HG03060 (cell line): ENCODE measurements at regions not wholly inside any gene's neighbourhood (a gene's known extent, or its start where the extent isn't known, plus 50 kb on each side); places are given as distances from the start of the nearest gene placed in this dataset.

ENCODE experiments used
- ATAC-seq: cut with Tn5 transposase; IDR thresholded peaks from one replicate; pipeline ENCODE4 v1.9.1; 2021; ENCODE audit warnings: low read depth, moderate number of reproducible peaks; ENCODE audit not compliant: unreplicated experiment

DNA sequence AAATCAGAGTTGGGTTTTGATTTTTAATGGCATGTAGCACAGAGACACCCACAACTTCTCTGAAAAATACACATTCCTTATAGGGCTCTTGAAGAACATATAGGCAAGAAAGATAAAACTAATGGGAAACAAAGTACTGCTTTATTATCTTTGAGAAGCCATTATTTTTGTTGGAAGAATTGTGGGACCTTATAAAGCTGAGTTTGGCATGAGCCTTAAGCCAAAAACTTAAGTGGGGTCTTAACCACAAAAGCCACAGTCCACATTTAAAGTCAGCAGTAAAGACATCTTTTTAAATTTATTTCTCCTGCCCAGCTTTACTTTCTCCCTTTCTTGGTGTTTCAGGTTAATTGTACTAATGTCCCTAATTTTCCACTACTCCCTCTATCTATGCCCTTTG is 1297.3 kb downstream of the C4orf33 start:
- ATAC-seq = no peak

DNA sequence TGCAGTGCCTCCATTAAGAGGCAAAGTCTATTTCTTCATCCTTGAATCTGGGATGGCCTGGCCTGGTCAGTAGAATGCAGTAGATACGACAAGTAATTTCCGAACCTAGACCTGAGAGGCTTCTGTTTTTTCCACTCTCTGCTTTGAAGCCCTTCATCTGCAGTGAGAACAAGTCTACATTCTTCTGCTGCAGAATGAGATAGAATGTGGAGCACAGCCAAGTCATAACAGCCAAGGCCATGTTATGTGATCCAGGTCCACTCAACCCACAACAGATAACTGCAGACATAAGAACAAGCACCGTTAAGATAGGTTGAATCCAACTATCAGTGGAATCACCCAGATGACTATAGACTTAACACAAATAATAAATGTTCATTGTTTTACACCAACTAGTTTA is 1297.7 kb downstream of the C4orf33 start:
- ATAC-seq = no peak

GRCh38 chr4:130395871-130396270 is 1299.9 kb downstream of the C4orf33 start:
- no peak for ATAC-seq

DNA sequence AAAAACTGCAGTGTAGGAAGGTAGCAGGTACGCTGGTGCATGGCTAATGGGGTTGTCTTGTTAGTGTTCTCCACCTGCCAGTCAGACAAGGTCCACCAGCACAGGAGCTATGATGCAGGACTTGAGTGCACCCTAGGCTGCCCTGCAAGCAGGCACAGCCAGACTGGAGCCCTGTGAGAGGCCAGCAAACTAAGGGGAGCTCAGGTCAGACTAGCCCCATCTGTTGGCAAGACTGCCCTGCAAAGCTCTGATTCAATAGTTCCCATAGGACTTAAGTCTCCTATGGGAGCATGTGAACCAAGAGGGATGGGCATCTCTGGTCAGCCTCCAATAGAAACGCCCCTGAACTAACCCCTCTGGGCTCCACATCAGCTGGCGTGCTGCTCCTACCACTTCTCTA is 1307.3 kb downstream of the C4orf33 start:
- no peak for ATAC-seq

DNA sequence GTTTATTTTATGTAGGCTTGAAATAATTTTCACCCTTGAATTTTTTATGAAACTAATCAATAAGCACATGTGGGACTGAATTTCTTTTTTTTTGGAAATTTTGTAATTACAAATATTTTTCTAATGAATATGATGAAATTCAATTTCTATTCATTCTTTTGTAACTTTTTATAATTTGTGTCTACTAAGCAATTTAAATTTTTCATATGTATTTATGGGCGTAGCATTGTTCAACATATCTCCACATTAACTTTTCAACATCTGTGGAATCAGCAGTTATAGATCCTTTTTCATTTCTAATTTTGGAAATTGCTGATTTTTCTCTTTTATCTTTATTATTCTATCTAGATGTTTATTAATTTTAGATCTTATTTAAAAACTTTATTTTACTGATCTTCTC is 1320.3 kb downstream of the C4orf33 start:
- no peak for ATAC-seq

DNA sequence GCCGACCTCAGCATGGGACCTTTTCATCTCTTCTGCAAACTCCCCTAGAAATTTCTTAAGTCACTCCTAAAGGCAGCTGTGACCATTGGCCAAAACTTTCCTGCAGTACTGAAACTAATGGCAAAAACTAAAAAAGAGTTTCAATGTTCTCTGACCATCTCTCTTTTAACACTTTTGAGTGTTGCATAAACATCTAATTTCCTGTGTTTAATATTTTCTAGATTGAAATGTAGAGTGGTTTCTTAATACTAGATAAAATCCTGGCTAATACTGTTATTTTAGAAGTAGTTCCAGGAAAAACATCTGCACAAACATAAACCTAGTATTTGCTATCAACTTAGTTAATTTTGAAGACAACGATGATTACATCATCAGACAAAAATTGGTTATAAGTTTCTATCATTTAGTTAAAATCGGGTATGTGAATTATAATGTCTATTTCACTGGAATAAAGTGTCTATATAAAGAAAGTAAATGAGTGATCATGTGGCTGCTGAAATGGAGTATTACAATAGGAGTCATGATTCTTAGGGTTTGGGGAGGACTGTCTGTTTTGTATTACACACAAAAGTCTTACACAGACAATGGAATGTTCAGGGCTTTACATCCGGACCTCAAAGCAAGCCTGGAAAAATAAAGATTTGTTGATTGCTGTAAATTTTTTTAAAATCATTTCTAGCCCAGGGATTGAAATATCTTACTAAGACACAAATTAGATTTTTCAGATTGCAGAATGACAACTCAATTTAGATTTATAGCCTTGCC is 1323.4 kb downstream of the C4orf33 start:
- ATAC-seq = no peak

- no peak for ATAC-seq
These were observed 1326.3 kb downstream of the C4orf33 start for GRCh38 chr4:130422261-130422660.

GRCh38 chr4:130424211-130424610 is 1328.3 kb downstream of the C4orf33 start:
- no peak for ATAC-seq

- ATAC-seq = no peak
These were observed 1336.3 kb downstream of the C4orf33 start for GRCh38 chr4:130432289-130432688.

DNA sequence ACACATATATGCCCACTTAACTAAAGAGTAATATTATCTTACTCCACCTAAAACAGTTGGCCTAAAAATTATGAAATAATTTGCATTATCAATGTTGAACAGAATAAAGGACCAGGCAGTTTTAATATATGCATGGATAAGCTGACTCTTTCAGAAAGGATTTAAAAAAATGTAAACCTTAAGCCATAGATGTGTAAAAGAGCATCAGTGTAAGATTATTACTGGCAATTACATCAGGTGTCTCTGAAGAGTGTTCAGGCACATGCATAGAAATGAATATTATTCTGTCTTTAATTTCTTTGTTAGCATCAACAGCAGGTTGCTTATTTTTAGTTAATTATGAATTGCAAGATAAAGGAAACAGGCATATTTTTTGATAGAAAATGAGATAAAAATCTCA is 1353.8 kb downstream of the C4orf33 start:
- ATAC-seq = no peak

DNA sequence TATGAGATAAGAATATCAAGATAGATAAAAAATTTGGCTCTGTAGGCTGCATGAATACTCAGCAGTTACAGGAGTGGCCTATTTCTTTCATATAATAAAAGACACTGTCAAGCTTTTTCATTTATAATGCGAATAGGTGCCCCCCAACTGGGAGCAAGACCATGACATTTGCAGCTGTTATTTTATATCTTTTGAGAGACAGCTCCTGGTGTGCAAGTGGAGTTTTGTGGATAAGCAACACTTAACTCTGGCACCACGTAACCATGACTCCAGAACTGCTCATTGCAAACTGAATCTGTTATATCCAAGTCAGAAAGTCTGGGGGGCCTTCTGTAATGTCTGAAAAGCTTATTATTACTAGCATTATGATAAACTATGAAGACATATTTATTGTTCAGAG is 1372.4 kb downstream of the C4orf33 start:
- no peak for ATAC-seq

GRCh38 chr4:130478406-130478805 is 1382.5 kb downstream of the C4orf33 start:
- no peak for ATAC-seq

GRCh38 chr4:130479020-130479419 is 1383.1 kb downstream of the C4orf33 start:
- no peak for ATAC-seq

DNA sequence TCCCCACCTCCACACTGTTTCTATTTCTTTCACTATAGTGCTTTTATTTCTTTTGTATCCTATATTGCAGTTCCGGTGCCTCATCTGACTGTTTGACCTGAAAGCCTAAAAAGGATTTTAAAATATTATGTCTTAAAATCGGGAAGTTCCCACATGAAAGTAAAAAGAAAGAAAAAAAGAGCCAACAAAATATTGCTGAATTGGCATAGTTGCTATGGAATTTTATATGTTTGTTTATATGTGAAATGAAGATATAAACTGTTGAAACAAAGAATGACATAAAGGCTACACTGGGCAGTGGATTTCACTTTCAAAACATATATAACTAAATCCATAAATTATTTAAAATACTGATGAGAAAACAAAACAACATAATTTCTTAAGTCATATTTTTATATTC is 1383.7 kb downstream of the C4orf33 start:
- ATAC-seq = no peak

DNA sequence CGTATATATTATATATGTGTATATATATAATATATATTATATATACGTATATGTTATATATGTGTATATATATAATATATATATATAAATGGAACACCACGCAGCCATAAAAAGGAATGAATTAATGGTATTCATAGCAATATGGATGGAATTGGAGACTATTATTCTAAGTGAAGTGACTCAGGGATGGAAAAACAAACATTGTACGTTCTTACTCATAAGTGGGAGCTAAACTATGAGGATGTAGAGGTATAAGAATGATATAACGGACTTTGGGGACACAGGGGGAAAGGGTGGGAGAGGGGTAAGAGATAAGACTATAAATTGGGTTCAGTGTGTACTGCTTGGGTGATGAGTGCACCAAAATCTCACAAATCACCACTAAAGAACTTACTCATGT is 1388.9 kb downstream of the C4orf33 start:
- ATAC-seq = no peak

DNA sequence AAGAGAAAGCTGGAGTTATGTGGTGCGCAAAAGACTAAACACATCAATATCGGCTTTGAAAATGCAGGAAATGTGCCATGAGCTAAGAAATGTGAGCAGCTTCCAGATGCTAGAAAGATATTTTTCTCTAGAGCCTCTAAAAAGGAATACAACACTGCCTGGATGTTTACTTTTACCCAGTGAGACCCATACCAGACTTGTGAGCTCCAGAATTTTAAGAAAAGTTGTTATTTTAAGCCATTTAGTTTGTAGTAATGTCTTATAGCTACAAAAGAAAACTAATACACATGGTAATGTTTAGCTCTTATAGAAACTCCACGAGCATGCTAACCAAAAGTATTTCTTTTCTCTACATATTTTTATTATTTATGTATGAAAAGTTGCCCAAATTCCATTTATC is 1389.4 kb downstream of the C4orf33 start:
- ATAC-seq = no peak

DNA sequence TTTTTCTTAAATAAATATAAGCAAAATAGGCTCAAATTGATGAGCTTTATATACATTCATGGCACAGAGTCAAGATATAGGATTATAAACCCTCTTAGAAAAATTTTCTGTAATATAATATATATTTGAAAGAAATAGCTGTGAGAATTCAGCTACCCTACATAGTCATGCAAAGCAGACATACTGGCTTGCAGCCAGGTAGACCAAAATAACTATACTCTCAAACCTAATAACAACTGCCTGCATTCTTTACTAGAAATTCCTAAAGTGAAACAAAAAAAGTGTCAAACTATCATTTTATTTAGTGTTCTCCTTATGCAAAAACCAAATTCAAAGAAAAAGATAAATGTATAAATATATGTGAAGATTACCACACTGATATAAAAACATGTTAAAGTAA is 1390.2 kb downstream of the C4orf33 start:
- ATAC-seq = no peak

DNA sequence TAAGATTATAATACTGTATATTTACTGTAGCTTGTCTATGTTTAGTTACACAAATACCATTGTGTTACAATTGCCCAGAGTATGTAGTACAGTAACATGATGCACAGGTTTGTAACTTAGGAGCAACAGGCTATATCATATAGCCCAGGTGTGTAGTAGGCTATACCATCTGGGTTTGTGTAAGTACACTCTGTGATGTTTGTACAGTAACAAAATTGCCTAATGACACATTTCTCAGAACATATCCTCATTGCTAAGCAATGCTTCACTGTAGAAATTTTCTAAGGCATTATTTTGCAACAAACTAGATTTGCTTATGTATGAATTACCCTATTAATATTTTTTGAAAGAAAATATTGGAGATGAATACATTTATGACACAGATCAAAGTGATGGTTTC is 1390.9 kb downstream of the C4orf33 start:
- no peak for ATAC-seq

- ATAC-seq = no peak
These were observed 1414.7 kb downstream of the C4orf33 start for GRCh38 chr4:130510661-130511060.

DNA sequence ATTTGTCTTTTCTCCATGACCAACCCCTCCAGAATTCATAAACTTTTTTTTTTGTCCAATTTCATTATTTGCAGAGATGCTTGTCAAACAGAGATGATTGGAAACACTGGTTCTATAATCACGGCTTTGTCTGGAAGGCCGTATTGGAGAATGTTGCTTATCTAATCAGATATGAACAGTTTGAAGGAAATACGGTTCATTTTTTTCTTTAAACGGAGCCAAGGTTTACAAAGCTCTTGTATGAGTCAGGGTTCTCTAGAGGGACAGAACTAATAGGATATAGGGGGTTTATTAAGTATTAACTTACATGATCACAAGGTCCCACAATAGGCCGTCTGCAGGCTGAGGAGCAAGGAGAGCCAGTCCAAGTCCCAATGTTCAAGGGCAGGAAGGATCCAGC is 1415.8 kb downstream of the C4orf33 start:
- ATAC-seq = no peak

GRCh38 chr4:130524057-130524456 is 1428.1 kb downstream of the C4orf33 start:
- ATAC-seq = no peak

DNA sequence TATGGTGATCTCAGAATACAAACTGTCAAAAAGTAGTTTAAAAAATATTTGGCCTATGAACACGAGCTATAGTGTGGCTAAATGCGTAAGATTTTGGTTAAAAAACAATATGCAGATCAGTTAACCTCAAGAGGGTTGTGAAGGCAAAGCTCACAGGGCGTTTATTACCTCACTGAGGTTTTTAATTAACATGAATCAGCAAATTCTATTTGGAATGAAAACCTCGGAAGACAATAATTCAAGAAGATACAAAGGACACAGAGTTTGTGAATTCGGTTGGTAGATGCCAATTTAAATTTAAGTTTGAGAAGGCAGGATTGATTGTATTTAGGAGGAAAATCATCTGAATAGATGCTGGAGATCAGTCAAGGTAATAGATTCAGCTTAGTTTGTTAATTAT is 1434.6 kb downstream of the C4orf33 start:
- ATAC-seq = no peak

DNA sequence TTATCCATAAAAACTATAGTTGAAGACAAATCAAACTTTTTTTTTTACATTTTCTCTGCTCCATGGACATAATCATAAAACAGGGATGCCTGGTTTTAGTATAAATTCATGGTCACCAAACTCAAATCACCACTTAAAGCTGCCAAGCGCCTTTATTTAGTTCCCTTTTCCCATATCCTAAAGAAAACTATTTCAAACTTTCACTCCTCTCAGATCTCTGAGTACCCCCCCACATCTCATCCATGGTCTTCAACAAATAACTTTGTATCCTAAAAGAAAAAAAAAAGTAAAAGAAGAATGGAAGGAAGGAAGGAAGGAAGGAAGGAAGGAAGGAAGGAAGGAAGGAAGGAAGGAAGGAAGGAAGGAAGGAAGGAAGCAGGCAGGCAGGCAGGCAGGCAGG is 1438.7 kb downstream of the C4orf33 start:
- no peak for ATAC-seq
